SK-N-SH (cell line): ENCODE measurements at regions not wholly inside any gene's neighbourhood (a gene's known extent, or its start where the extent isn't known, plus 50 kb on each side); places are given as distances from the start of the nearest gene placed in this dataset.

Source experiments
- CTCF ChIA-PET: fragments of 300-600, 350-600 bp; formaldehyde crosslinking; extraction: SDS; loops from one replicate; lab custom pipeline; 2021; lab: Yijun Ruan, JAX
- POLR2A ChIA-PET: fragments of 350-600 bp; sonication (Branson Sonifier 250); formaldehyde crosslinking; extraction: SDS; loops from one replicate; lab custom pipeline; 2020; ENCODE audit warnings: antibody characterized with exemption, inconsistent platforms; lab: Yijun Ruan, JAX
- DNase-seq: peaks from one replicate; pipeline ENCODE4 v3.0.0; 2012
- H2AFZ ChIP-seq: fragments of 200-600 bp; sonication (generic); 2 replicates; pipeline ENCODE4 v1.8.1; 2016; ENCODE audit warnings: antibody characterized with exemption, mild to moderate bottlenecking, low read depth
- H3F3A ChIP-seq: fragments of 200-600 bp; sonication (generic); replicated peaks from 2 replicates; pipeline ENCODE3; 2016; ENCODE audit warnings: antibody characterized with exemption, mild to moderate bottlenecking; ENCODE audit not compliant: insufficient read depth
- H3K27ac ChIP-seq, 2 experiments: fragments of 200-500 bp in 1 of 2; fragments of 200-600 bp in 1 of 2; sonication (Bioruptor generic) in 1 of 2; sonication (generic), shearing (Covaris generic) in 1 of 2; 2 replicates each; pipeline versions ENCODE4 v1.5.1 to v1.6.1; 2014 to 2016; ENCODE audit warnings: low read depth in 2 of 2, inconsistent platforms in 1 of 2, low read length in 1 of 2, mild to moderate bottlenecking in 1 of 2, mixed read lengths in 1 of 2
- H3K27me3 ChIP-seq: fragments of 200-600 bp; sonication (generic), shearing (Covaris generic); 2 replicates; pipeline ENCODE4 v1.6.1; 2016; ENCODE audit warnings: mixed run types; ENCODE audit not compliant: insufficient read depth
- H3K36me3 ChIP-seq, 2 experiments: fragments of 200-500 bp in 1 of 2; fragments of 200-600 bp in 1 of 2; sonication (Bioruptor generic) in 1 of 2; sonication (generic) in 1 of 2; replicated peaks in 1 of 2; 2 replicates each; pipeline versions ENCODE3 to v1.5.1; 2014 to 2016; ENCODE audit warnings: low read length in 1 of 2, mild to moderate bottlenecking in 1 of 2; ENCODE audit not compliant: insufficient read depth in 2 of 2, control insufficient read depth in 1 of 2
- H3K4me1 ChIP-seq, 2 experiments: fragments of 200-500 bp in 1 of 2; fragments of 200-600 bp in 1 of 2; sonication (Bioruptor generic) in 1 of 2; sonication (generic), shearing (Covaris generic) in 1 of 2; 2 replicates each; pipeline versions ENCODE4 v1.5.1 to v1.6.1; 2014 to 2016; ENCODE audit warnings: low read depth in 1 of 2, low read length in 1 of 2, mixed run types in 1 of 2; ENCODE audit not compliant: insufficient read depth in 2 of 2, control insufficient read depth in 1 of 2
- H3K4me2 ChIP-seq: fragments of 200-600 bp; sonication (generic), shearing (Covaris generic); 2 replicates; pipeline ENCODE4 v1.6.1; 2017; ENCODE audit warnings: mixed run types
- H3K4me3 ChIP-seq, 2 experiments: fragments of 200-500 bp in 1 of 2; fragments of 200-600 bp in 1 of 2; sonication (Bioruptor generic) in 1 of 2; sonication (generic), shearing (Covaris generic) in 1 of 2; 2 replicates each; pipeline versions ENCODE4 v1.5.1 to v1.8.1; 2014 to 2016; ENCODE audit warnings: low read depth in 2 of 2, inconsistent platforms in 1 of 2, low read length in 1 of 2, mild to moderate bottlenecking in 1 of 2, mixed read lengths in 1 of 2, moderate library complexity in 1 of 2
- H3K79me2 ChIP-seq: fragments of 200-600 bp; sonication (generic); 2 replicates; pipeline ENCODE4 v1.8.1; 2017; ENCODE audit warnings: mild to moderate bottlenecking; ENCODE audit not compliant: insufficient read depth
- H3K9ac ChIP-seq: fragments of 200-600 bp; sonication (generic); 2 replicates; pipeline ENCODE4 v1.6.1; 2017; ENCODE audit warnings: mixed run types
- H3K9me2 ChIP-seq: fragments of 200-600 bp; sonication (generic); 2 replicates; pipeline ENCODE4 v1.6.1; 2017; ENCODE audit warnings: mixed run types
- H3K9me3 ChIP-seq: fragments of 200-600 bp; sonication (generic); 2 replicates; pipeline ENCODE4 v1.6.1; 2017; ENCODE audit warnings: mixed run types, mild to moderate bottlenecking, moderate library complexity
- H4K20me1 ChIP-seq: fragments of 200-600 bp; sonication (generic); 2 replicates; pipeline ENCODE4 v1.6.1; 2017; ENCODE audit warnings: mild to moderate bottlenecking, mixed run types; ENCODE audit not compliant: insufficient read depth
- ELF1 ChIP-seq: IDR thresholded peaks from 2 replicates; pipeline ENCODE4 v1.4.0; 2012
- EZH2phosphoT487 ChIP-seq: fragments of 200-600 bp; sonication (generic); IDR thresholded peaks from 2 replicates; pipeline ENCODE4 v1.6.1; 2017; ENCODE audit warnings: low read depth, mixed run types, mild to moderate bottlenecking, antibody characterized with exemption, moderate library complexity, borderline replicate concordance
- GABPA ChIP-seq: IDR thresholded peaks from 2 replicates; pipeline ENCODE4 v1.4.0; 2012; ENCODE audit warnings: low read depth, mild to moderate bottlenecking
- POLR2AphosphoS5 ChIP-seq: IDR thresholded peaks from 2 replicates; pipeline ENCODE4 v1.6.1; 2012; ENCODE audit warnings: low read depth, low read length
- RAD21 ChIP-seq: IDR thresholded peaks from 2 replicates; pipeline ENCODE4 v1.6.1; 2012; ENCODE audit warnings: mild to moderate bottlenecking, low read length
- SIN3A ChIP-seq: IDR thresholded peaks from 2 replicates; pipeline ENCODE4 v1.6.1; 2012; ENCODE audit warnings: low read depth, mild to moderate bottlenecking, low read length, moderate library complexity, borderline replicate concordance
- SMC3 ChIP-seq: IDR thresholded peaks from 2 replicates; pipeline ENCODE4 v1.6.1; 2012; ENCODE audit warnings: low read depth, low read length, improper control_type of control experiment
- YY1 ChIP-seq: IDR thresholded peaks from 2 replicates; pipeline ENCODE4 v1.4.0; 2012; ENCODE audit warnings: low read depth, mild to moderate bottlenecking
- WGBS: methylation state at CpG from one replicate; pipeline ENCODE4 v1.1.6; 2017; ENCODE audit warnings: low lambda C conversion rate; 5-methylcytosine and 5-hydroxymethylcytosine counted together
- TF ChIP-seq, protein P1 (sequence below): fragments of 150-350 bp; IDR thresholded peaks from 2 replicates; pipeline ENCODE4 v1.6.1; 2017; ENCODE audit warnings: antibody characterized with exemption, low read length, low read depth, borderline replicate concordance
- TF ChIP-seq, protein P2 (sequence below): IDR thresholded peaks from 2 replicates; pipeline ENCODE4 v1.4.0; 2012; ENCODE audit warnings: low read depth
- TF ChIP-seq, protein P3 (sequence below): fragments of 200-600 bp; sonication (generic); IDR thresholded peaks from 2 replicates; pipeline ENCODE4 v1.6.1; 2017; ENCODE audit warnings: antibody characterized with exemption, mild to moderate bottlenecking, moderate library complexity
- TF ChIP-seq, protein P4 (sequence below): IDR thresholded peaks from 2 replicates; pipeline ENCODE4 v1.4.0; 2012; ENCODE audit warnings: low read depth, borderline replicate concordance
- TF ChIP-seq, protein P5 (sequence below): IDR thresholded peaks from 2 replicates; pipeline ENCODE4 v1.6.1; 2012; ENCODE audit warnings: mild to moderate bottlenecking, low read depth, low read length, moderate library complexity
- TF ChIP-seq, protein P6 (sequence below): IDR thresholded peaks from 2 replicates; pipeline ENCODE4 v1.4.0; 2012; ENCODE audit warnings: low read depth, borderline replicate concordance

DNA sequence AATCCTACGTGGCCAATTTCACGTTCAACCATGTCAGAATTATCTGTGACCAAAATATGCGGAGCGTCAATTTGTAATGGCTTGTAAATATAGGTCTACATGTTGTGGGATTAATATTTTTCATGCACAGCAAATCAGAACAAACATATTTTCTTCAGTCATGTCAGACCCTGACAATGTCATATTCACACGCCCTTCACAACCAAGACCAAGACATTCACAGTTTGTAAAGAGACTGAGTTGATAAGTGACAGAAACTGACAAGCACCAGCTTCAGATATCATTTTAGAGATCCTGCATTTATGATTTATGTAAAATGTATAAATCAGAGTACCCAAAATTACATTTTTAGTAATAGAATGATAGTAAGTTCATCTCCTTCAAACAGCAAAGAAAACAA lies 57.3 kb upstream of the NOVA1 start:
- H3K79me2 ChIP-seq: no peaks in the 10 kb centered on the region
- no peak overlapping the region for H3K9ac ChIP-seq
- POLR2A ChIA-PET: no interaction called here
- 38% methylated on average over 5 of the region's 5 CpGs for WGBS
- H4K20me1 ChIP-seq: no peaks in the 10 kb centered on the region
- no peak overlapping the region for H3K4me3 ChIP-seq
- no peaks in the 10 kb centered on the region for H3K4me1 ChIP-seq
- H3F3A ChIP-seq: no peaks in the 10 kb centered on the region
- no peaks in the 10 kb centered on the region for H3K27me3 ChIP-seq
- no peaks in the 10 kb centered on the region for H3K36me3 ChIP-seq
- H3K27ac ChIP-seq: no peak overlapping the region
- H2AFZ ChIP-seq: no peak overlapping the region
- peaks cover 4% of the 10 kb centered on the region; the same call in 1 of the 2 replicates for H3K9me2 ChIP-seq
- DNase-seq: no peak
- TF ChIP-seq RAD21 (no peak), POLR2AphosphoS5 (no peak), ELF1 (no peak), SMC3 (no peak), GABPA (no peak), EZH2phosphoT487 (no peak), SIN3A (no peak), YY1 (no peak)
- TF ChIP-seq, protein P1, sequence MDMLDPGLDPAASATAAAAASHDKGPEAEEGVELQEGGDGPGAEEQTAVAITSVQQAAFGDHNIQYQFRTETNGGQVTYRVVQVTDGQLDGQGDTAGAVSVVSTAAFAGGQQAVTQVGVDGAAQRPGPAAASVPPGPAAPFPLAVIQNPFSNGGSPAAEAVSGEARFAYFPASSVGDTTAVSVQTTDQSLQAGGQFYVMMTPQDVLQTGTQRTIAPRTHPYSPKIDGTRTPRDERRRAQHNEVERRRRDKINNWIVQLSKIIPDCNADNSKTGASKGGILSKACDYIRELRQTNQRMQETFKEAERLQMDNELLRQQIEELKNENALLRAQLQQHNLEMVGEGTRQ: no peak
- TF ChIP-seq, protein P2, sequence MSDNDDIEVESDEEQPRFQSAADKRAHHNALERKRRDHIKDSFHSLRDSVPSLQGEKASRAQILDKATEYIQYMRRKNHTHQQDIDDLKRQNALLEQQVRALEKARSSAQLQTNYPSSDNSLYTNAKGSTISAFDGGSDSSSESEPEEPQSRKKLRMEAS: no peak
- TF ChIP-seq, protein P3, sequence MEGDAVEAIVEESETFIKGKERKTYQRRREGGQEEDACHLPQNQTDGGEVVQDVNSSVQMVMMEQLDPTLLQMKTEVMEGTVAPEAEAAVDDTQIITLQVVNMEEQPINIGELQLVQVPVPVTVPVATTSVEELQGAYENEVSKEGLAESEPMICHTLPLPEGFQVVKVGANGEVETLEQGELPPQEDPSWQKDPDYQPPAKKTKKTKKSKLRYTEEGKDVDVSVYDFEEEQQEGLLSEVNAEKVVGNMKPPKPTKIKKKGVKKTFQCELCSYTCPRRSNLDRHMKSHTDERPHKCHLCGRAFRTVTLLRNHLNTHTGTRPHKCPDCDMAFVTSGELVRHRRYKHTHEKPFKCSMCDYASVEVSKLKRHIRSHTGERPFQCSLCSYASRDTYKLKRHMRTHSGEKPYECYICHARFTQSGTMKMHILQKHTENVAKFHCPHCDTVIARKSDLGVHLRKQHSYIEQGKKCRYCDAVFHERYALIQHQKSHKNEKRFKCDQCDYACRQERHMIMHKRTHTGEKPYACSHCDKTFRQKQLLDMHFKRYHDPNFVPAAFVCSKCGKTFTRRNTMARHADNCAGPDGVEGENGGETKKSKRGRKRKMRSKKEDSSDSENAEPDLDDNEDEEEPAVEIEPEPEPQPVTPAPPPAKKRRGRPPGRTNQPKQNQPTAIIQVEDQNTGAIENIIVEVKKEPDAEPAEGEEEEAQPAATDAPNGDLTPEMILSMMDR: no peak
- TF ChIP-seq, protein P4, sequence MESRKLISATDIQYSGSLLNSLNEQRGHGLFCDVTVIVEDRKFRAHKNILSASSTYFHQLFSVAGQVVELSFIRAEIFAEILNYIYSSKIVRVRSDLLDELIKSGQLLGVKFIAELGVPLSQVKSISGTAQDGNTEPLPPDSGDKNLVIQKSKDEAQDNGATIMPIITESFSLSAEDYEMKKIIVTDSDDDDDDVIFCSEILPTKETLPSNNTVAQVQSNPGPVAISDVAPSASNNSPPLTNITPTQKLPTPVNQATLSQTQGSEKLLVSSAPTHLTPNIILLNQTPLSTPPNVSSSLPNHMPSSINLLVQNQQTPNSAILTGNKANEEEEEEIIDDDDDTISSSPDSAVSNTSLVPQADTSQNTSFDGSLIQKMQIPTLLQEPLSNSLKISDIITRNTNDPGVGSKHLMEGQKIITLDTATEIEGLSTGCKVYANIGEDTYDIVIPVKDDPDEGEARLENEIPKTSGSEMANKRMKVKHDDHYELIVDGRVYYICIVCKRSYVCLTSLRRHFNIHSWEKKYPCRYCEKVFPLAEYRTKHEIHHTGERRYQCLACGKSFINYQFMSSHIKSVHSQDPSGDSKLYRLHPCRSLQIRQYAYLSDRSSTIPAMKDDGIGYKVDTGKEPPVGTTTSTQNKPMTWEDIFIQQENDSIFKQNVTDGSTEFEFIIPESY: no peak
- TF ChIP-seq, protein P5, sequence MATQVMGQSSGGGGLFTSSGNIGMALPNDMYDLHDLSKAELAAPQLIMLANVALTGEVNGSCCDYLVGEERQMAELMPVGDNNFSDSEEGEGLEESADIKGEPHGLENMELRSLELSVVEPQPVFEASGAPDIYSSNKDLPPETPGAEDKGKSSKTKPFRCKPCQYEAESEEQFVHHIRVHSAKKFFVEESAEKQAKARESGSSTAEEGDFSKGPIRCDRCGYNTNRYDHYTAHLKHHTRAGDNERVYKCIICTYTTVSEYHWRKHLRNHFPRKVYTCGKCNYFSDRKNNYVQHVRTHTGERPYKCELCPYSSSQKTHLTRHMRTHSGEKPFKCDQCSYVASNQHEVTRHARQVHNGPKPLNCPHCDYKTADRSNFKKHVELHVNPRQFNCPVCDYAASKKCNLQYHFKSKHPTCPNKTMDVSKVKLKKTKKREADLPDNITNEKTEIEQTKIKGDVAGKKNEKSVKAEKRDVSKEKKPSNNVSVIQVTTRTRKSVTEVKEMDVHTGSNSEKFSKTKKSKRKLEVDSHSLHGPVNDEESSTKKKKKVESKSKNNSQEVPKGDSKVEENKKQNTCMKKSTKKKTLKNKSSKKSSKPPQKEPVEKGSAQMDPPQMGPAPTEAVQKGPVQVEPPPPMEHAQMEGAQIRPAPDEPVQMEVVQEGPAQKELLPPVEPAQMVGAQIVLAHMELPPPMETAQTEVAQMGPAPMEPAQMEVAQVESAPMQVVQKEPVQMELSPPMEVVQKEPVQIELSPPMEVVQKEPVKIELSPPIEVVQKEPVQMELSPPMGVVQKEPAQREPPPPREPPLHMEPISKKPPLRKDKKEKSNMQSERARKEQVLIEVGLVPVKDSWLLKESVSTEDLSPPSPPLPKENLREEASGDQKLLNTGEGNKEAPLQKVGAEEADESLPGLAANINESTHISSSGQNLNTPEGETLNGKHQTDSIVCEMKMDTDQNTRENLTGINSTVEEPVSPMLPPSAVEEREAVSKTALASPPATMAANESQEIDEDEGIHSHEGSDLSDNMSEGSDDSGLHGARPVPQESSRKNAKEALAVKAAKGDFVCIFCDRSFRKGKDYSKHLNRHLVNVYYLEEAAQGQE: no peak
- TF ChIP-seq, protein P6, sequence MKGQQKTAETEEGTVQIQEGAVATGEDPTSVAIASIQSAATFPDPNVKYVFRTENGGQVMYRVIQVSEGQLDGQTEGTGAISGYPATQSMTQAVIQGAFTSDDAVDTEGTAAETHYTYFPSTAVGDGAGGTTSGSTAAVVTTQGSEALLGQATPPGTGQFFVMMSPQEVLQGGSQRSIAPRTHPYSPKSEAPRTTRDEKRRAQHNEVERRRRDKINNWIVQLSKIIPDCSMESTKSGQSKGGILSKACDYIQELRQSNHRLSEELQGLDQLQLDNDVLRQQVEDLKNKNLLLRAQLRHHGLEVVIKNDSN: no peak
- CTCF ChIA-PET: no interaction called here
- no peak overlapping the region for H3K4me2 ChIP-seq
- no peaks in the 10 kb centered on the region for H3K9me3 ChIP-seq
